Omental fat pad (tissue), 3 donors: ENCODE measurements at regions not wholly inside any gene's neighbourhood (a gene's known extent, or its start where the extent isn't known, plus 50 kb on each side); places are given as distances from the start of the nearest gene placed in this dataset.

Experiments
- ATAC-seq: fragments of 150-250 bp; one replicate; pipeline ENCODE4 v1.9.1; 2016; ENCODE audit warnings: mild to moderate bottlenecking, moderate library complexity; ENCODE audit not compliant: low FRiP score
- DNase-seq: peaks from one replicate; pipeline ENCODE4 v3.0.0-alpha.2; 2019; ENCODE audit warnings: low spot score
- CTCF ChIP-seq, 3 donors: fragments of 450-650 bp; IDR thresholded peaks; one replicate each; pipeline ENCODE4 v1.5.1; 2016 to 2017; ENCODE audit warnings: antibody characterized with exemption in 3 of 3, mild to moderate bottlenecking in 3 of 3, moderate library complexity in 2 of 3

GRCh38 chr9:99515895-99516656 lies 294.0 kb downstream of the SEC61B start:
- DNase-seq (no peak), ATAC-seq (no peak)
- TF ChIP-seq CTCF (IDR thresholded peaks at IDR 0.05) = no peak

- ATAC-seq (no peak), DNase-seq (no peak)
- TF ChIP-seq CTCF (IDR thresholded peaks at IDR 0.05) = no peak
Measured at GRCh38 chr9:99516657-99517049, 294.6 kb downstream of the SEC61B start.

- TF ChIP-seq CTCF (IDR thresholded peaks at IDR 0.05) = no peak
- DNase-seq (no peak), ATAC-seq (no peak)
Measured at GRCh38 chr9:99523838-99524237, 297.8 kb upstream of the NR4A3 start.

- no peak for ATAC-seq
- DNase-seq = no peak
- no peak for TF ChIP-seq CTCF (IDR thresholded peaks at IDR 0.05)
Measured at GRCh38 chr9:99531313-99531712, 290.4 kb upstream of the NR4A3 start.

- ATAC-seq (no peak), DNase-seq (no peak)
- no peak for TF ChIP-seq CTCF (IDR thresholded peaks at IDR 0.05)
Measured at GRCh38 chr9:99533421-99533820, 288.3 kb upstream of the NR4A3 start.

- no peak for TF ChIP-seq CTCF (IDR thresholded peaks at IDR 0.05)
- DNase-seq = no peak
- no peak for ATAC-seq
Measured at GRCh38 chr9:99537996-99538395, 283.7 kb upstream of the NR4A3 start.

GRCh38 chr9:99544526-99544925 lies 277.2 kb upstream of the NR4A3 start:
- DNase-seq (no peak), ATAC-seq (no peak)
- no peak for TF ChIP-seq CTCF (IDR thresholded peaks at IDR 0.05)
